ENCODE measurements at regions not wholly inside any gene's neighbourhood (a gene's known extent, or its start where the extent isn't known, plus 50 kb on each side); places are given as distances from the start of the nearest gene placed in this dataset.

- Histone ChIP-seq H3K36me3 (replicated peaks) (no peaks in the 10 kb centered on the region), H3K4me3 (ENCODE audit: low read depth, low read length) (no peak overlapping the region), H3K27ac (no peak overlapping the region), H3K27me3 (replicated peaks) (no peaks in the 10 kb centered on the region)
- in situ Hi-C loops (cut with HindIII; ENCODE audit: low pct_ligation_motif_present, low sequenced_read_pairs): no loop called here
- DNase-seq: no peak
- no peak for TF ChIP-seq CTCF (IDR thresholded peaks at IDR 0.05; ENCODE audit: low read depth, low read length, missing control alignments)
Measured at GRCh38 chr18:61127714-61128467, 205.3 kb upstream of the CDH20 start.

GRCh38 chr18:61129001-61129400 is 204.2 kb upstream of the CDH20 start:
- no peak for DNase-seq
- Histone ChIP-seq H3K36me3 (replicated peaks) (no peaks in the 10 kb centered on the region), H3K4me3 (ENCODE audit: low read depth, low read length) (no peak overlapping the region), H3K27ac (no peak overlapping the region), H3K27me3 (replicated peaks) (no peaks in the 10 kb centered on the region)
- TF ChIP-seq CTCF (IDR thresholded peaks at IDR 0.05; ENCODE audit: low read depth, low read length, missing control alignments): no peak
- in situ Hi-C loops (cut with HindIII; ENCODE audit: low pct_ligation_motif_present, low sequenced_read_pairs): no loop called here

- no peak for TF ChIP-seq CTCF (IDR thresholded peaks at IDR 0.05; ENCODE audit: low read depth, low read length, missing control alignments)
- no peak overlapping the region for H3K27ac ChIP-seq
- no peak overlapping the region for H3K4me3 ChIP-seq (ENCODE audit: low read depth, low read length)
- DNase-seq: no peak
- H3K36me3 ChIP-seq (replicated peaks): no peaks in the 10 kb centered on the region
- in situ Hi-C loops (cut with HindIII; ENCODE audit: low pct_ligation_motif_present, low sequenced_read_pairs): no loop called here
- no peaks in the 10 kb centered on the region for H3K27me3 ChIP-seq (replicated peaks)
Measured at GRCh38 chr18:61132031-61132430, 201.2 kb upstream of the CDH20 start.

GRCh38 chr18:61133783-61134182 is 199.4 kb upstream of the CDH20 start:
- Histone ChIP-seq H3K4me3 (ENCODE audit: low read depth, low read length) (no peak overlapping the region), H3K27ac (no peak overlapping the region), H3K36me3 (replicated peaks) (no peaks in the 10 kb centered on the region), H3K27me3 (replicated peaks) (no peaks in the 10 kb centered on the region)
- DNase-seq: no peak
- in situ Hi-C loops (cut with HindIII; ENCODE audit: low pct_ligation_motif_present, low sequenced_read_pairs): no loop called here
- no peak for TF ChIP-seq CTCF (IDR thresholded peaks at IDR 0.05; ENCODE audit: low read depth, low read length, missing control alignments)

- no peak for TF ChIP-seq CTCF (IDR thresholded peaks at IDR 0.05; ENCODE audit: low read depth, low read length, missing control alignments)
- no peak overlapping the region for H3K4me3 ChIP-seq (ENCODE audit: low read depth, low read length)
- in situ Hi-C loops (cut with HindIII; ENCODE audit: low pct_ligation_motif_present, low sequenced_read_pairs): no loop called here
- no peak for DNase-seq
- H3K36me3 ChIP-seq (replicated peaks): no peaks in the 10 kb centered on the region
- no peaks in the 10 kb centered on the region for H3K27me3 ChIP-seq (replicated peaks)
- H3K27ac ChIP-seq: no peak overlapping the region
Measured at GRCh38 chr18:61136711-61137251, 196.4 kb upstream of the CDH20 start.

GRCh38 chr18:61141691-61142090 is 191.5 kb upstream of the CDH20 start:
- in situ Hi-C loops (cut with HindIII; ENCODE audit: low pct_ligation_motif_present, low sequenced_read_pairs): no loop called here
- Histone ChIP-seq H3K27ac (no peak overlapping the region), H3K27me3 (replicated peaks) (no peaks in the 10 kb centered on the region), H3K36me3 (replicated peaks) (no peaks in the 10 kb centered on the region), H3K4me3 (ENCODE audit: low read depth, low read length) (no peak overlapping the region)
- no peak for TF ChIP-seq CTCF (IDR thresholded peaks at IDR 0.05; ENCODE audit: low read depth, low read length, missing control alignments)
- DNase-seq: no peak
